Fibroblast of villous mesenchyme (primary cell): ENCODE measurements at regions not wholly inside any gene's neighbourhood (a gene's known extent, or its start where the extent isn't known, plus 50 kb on each side); places are given as distances from the start of the nearest gene placed in this dataset.

ENCODE experiments used
- DNase-seq: peaks from one replicate; pipeline ENCODE4 v3.0.0-alpha.2; 2010; ENCODE audit warnings: low read depth
- H3K4me3 ChIP-seq: 2 replicates; pipeline ENCODE4 v1.5.1; 2011; ENCODE audit warnings: low read depth, mild to moderate bottlenecking, low read length
- TF ChIP-seq, protein P1 (sequence below): IDR thresholded peaks from 2 replicates; pipeline ENCODE4 v1.5.1; 2012; ENCODE audit warnings: low read depth, mild to moderate bottlenecking, low read length; ENCODE audit not compliant: insufficient read depth

DNA sequence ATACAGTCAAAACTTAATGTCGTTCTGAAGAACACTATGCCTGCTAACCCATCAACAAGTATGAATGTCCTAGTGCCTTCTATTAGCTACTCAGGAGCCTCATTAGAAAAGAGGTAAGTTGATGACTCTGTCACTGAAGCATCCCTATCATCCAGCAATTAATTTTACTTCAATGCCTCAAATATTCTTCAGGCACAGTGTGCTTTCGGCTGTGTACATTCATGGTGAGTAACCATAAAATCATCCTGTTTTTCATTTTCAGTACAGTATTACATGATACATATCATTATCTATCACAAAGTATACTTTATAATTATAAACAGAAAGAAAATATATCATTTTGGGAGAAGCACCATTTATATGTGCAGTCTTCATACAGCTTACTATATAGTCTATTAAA, 495.5 kb upstream of the ZWINT start:
- H3K4me3 ChIP-seq = no peak overlapping the region
- DNase-seq = no peak
- TF ChIP-seq, protein P1, sequence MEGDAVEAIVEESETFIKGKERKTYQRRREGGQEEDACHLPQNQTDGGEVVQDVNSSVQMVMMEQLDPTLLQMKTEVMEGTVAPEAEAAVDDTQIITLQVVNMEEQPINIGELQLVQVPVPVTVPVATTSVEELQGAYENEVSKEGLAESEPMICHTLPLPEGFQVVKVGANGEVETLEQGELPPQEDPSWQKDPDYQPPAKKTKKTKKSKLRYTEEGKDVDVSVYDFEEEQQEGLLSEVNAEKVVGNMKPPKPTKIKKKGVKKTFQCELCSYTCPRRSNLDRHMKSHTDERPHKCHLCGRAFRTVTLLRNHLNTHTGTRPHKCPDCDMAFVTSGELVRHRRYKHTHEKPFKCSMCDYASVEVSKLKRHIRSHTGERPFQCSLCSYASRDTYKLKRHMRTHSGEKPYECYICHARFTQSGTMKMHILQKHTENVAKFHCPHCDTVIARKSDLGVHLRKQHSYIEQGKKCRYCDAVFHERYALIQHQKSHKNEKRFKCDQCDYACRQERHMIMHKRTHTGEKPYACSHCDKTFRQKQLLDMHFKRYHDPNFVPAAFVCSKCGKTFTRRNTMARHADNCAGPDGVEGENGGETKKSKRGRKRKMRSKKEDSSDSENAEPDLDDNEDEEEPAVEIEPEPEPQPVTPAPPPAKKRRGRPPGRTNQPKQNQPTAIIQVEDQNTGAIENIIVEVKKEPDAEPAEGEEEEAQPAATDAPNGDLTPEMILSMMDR = no peak

DNA sequence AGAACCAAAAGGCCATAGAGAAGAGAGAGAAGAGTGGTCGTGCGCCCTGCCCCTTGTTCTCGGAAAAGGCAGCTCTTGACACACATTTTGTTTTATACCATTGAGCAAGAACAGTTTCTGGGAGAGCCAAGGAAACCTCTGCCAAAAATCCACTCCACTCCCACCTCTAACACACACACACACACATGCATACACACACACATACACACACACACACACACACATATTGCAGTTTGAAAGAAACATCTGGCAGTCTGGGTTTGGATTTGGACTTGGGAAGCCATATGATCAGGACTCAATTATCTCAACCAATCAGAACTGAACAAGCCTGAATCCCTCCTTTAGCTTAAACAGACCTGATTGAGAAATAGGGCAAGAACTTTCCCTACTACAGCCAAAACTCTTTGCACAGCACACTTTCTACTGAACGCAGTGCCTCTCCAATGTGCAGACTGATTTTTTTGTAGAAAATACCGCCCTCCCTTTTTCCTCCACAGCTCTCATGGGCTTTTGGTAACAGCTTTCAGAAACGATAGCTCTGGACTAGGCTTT, 484.0 kb upstream of the ZWINT start:
- no peak overlapping the region for H3K4me3 ChIP-seq
- TF ChIP-seq, protein P1 = no peak
- no peak for DNase-seq

DNA sequence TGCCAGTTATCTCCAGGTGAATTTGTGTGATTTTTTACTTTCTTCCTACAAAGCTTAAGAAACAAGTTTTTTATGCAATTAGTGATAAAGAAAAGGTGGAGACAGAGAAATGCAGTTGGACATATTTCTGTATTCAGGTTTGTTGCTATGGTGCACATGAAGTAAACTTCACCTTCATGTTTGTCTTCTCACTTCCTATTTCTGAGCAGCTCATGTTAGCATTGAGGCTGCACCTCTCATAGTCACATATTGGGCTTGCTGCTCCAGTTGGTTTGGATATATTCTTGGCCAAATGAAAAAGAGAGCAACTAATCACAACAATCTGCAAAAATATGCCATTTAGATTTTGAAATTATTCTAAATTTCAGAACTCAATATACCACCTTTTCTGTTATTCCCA, 475.6 kb upstream of the ZWINT start:
- no peak overlapping the region for H3K4me3 ChIP-seq
- TF ChIP-seq, protein P1 = no peak
- DNase-seq = no peak

DNA sequence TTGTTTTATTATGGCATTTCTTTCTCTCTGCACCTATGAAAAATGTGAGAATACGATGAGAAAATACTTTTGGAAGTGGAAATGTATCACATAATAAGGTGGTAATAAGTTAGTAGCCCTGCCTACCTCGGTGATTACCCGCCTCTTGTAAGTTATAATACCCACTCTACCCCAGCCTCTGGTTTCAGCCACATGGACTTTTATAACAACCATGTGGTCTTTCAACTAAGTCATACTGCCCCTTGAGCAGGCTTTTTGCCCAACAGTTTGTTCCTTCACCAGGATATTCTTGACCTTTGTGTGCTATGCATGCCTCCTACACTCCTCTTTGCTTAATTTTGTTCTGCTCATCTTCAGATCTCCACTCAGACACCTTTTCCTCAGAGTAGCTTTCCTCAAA, 470.6 kb upstream of the ZWINT start:
- H3K4me3 ChIP-seq = no peak overlapping the region
- DNase-seq = no peak
- TF ChIP-seq, protein P1 = no peak

DNA sequence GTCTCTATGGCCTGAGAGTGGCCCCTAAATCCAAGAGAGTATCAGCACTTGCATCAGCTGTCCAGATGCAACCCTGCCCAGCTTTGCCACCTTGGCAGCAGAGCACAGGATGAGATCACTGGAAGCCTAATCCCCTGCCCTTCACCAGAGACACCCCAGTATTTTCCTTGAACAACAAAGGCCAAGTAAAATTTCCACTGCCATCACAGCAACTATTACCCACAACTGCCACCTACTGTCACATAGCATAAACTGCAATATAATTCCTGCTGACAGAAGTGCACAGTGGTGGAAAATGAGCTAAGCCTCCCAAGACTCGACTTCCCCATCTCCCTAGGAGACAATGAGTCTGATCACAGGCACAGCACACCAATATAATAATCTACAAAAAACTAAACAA, 462.8 kb upstream of the ZWINT start:
- no peak overlapping the region for H3K4me3 ChIP-seq
- TF ChIP-seq, protein P1 = peak; percentile 11
- DNase-seq = no peak

DNA sequence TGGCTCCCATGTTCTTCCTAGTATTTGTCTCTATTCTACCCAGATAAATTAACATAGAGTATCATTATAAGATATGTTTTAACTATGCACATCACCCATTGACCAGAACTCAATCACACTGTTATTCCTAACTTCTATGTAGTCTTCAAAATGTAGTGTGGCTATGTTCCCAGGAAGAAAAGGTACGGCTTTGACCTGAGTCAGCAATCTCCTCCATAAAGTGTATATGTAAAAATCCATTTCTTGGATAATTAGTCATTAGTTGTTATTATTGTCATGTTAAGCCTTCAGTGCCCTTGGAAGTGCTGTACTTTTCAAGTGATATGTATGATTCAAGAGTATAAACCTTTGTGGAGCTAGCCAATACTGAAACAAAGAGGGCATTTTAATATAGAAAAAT, 444.0 kb upstream of the ZWINT start:
- TF ChIP-seq, protein P1 = no peak
- no peak for DNase-seq
- H3K4me3 ChIP-seq = no peak overlapping the region

DNA sequence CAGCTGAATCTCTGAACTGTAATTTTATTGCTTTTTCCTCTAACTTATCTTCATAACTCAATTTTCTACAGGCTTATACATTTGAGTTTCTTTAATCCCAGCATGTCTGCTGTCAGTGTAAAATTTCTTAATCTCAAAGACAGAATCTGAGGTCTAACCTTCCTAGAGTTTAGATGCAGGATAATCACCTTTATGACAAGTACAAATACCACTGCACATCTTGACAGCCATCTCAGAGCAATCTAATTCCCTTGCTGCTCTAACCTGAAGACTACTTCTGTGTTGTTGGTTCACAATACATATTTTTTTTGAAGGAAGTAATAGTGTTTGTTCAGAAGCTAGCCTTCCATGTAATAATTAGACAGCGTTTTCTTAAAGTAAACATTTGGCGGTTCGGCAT, 424.2 kb upstream of the ZWINT start:
- TF ChIP-seq, protein P1 = no peak
- no peak overlapping the region for H3K4me3 ChIP-seq
- DNase-seq = no peak
